HEK293T (cell line): ENCODE measurements at regions not wholly inside any gene's neighbourhood (a gene's known extent, or its start where the extent isn't known, plus 50 kb on each side); places are given as distances from the start of the nearest gene placed in this dataset.

ENCODE experiments used
- ARNT ChIP-seq: fragments of 450-650 bp; IDR thresholded peaks from 2 replicates; pipeline ENCODE4 v1.6.1; 2017; ENCODE audit warnings: mild to moderate bottlenecking
- BHLHE40 ChIP-seq: fragments of 450-650 bp; IDR thresholded peaks from 2 replicates; pipeline ENCODE4 v1.6.1; 2016; ENCODE audit warnings: mild to moderate bottlenecking, moderate library complexity, borderline replicate concordance
- ELF4 ChIP-seq: fragments of 450-650 bp; IDR thresholded peaks from 2 replicates; pipeline ENCODE4 v1.6.1; 2017; ENCODE audit warnings: antibody characterized with exemption
- FOXA1 ChIP-seq: fragments of 450-650 bp; IDR thresholded peaks from 2 replicates; pipeline ENCODE4 v1.6.1; 2016; ENCODE audit warnings: mild to moderate bottlenecking
- FOXK2 ChIP-seq: fragments of 450-650 bp; IDR thresholded peaks from 2 replicates; pipeline ENCODE4 v1.6.1; 2016; ENCODE audit warnings: mild to moderate bottlenecking
- FOXM1 ChIP-seq: fragments of 450-650 bp; IDR thresholded peaks from 2 replicates; pipeline ENCODE4 v1.6.1; 2017; ENCODE audit warnings: mild to moderate bottlenecking, borderline replicate concordance
- HDGF ChIP-seq: fragments of 450-650 bp; IDR thresholded peaks from 2 replicates; pipeline ENCODE4 v1.6.1; 2017; ENCODE audit warnings: antibody characterized with exemption, borderline replicate concordance
- L3MBTL2 ChIP-seq: fragments of 450-650 bp; conservative IDR thresholded peaks from 2 replicates; pipeline ENCODE4 v1.6.1; 2016; ENCODE audit warnings: mild to moderate bottlenecking
- NFRKB ChIP-seq: fragments of 450-650 bp; IDR thresholded peaks from 2 replicates; pipeline ENCODE4 v1.6.1; 2016; ENCODE audit warnings: mild to moderate bottlenecking, moderate library complexity
- SP1 ChIP-seq: fragments of 450-650 bp; IDR thresholded peaks from 2 replicates; pipeline ENCODE4 v1.6.1; 2017
- TARDBP ChIP-seq: fragments of 450-650 bp; IDR thresholded peaks from 2 replicates; pipeline ENCODE4 v1.6.1; 2016
- ZNF384 ChIP-seq: fragments of 450-650 bp; IDR thresholded peaks from 2 replicates; pipeline ENCODE4 v1.6.1; 2016
- TF ChIP-seq, protein P1 (sequence below): fragments of 450-650 bp; IDR thresholded peaks from 2 replicates; pipeline ENCODE4 v1.6.1; 2016

DNA sequence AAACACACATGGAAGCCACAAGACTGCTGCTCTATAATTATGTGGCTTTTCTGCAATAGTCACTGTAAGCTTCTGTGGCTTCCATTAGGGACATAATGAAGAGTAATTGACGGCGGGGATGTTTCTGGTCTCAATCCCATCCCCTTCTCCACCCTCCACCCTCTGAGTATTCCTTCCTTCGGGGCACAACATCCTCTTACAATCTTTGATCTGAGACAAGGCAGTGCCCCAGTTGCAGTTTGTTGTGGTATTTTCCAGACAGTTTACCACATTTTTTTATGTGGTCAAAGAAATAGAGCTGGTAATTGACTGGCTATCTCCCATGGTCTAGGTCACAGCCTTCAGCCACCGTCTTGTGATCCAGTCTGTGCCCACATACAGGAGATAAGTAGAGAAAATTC, 277.7 kb downstream of the NR2F1-AS1 start:
- no peak for TF ChIP-seq SP1
- TF ChIP-seq L3MBTL2: no peak
- TF ChIP-seq HDGF: no peak
- TF ChIP-seq ELF4: no peak
- TF ChIP-seq BHLHE40: no peak
- no peak for TF ChIP-seq ARNT
- TF ChIP-seq FOXK2: no peak
- TF ChIP-seq FOXM1: no peak
- no peak for TF ChIP-seq ZNF384
- TF ChIP-seq, protein P1, sequence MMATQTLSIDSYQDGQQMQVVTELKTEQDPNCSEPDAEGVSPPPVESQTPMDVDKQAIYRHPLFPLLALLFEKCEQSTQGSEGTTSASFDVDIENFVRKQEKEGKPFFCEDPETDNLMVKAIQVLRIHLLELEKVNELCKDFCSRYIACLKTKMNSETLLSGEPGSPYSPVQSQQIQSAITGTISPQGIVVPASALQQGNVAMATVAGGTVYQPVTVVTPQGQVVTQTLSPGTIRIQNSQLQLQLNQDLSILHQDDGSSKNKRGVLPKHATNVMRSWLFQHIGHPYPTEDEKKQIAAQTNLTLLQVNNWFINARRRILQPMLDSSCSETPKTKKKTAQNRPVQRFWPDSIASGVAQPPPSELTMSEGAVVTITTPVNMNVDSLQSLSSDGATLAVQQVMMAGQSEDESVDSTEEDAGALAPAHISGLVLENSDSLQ: no peak
- TF ChIP-seq FOXA1: no peak
- TF ChIP-seq TARDBP: no peak
- TF ChIP-seq NFRKB: no peak
